ENCODE measurements at regions not wholly inside any gene's neighbourhood (a gene's known extent, or its start where the extent isn't known, plus 50 kb on each side); places are given as distances from the start of the nearest gene placed in this dataset.
"Not testable (repeated sequence)": the region's sequence is repeated elsewhere in the genome, so short reads cannot be mapped to it uniquely, and the experiment has no call there.

- no peak for DNase-seq
- Histone ChIP-seq H4K20me1 (ENCODE audit: insufficient read depth) (no peaks in the 10 kb centered on the region), H3K27ac (ENCODE audit: low read depth in 2 of 2, low read length in 1 of 2) (no peak overlapping the region), H3K4me1 (ENCODE audit: control insufficient read depth in 1 of 2, insufficient read depth in 2 of 2, low read depth in 1 of 2, low read length in 1 of 2) (no peaks in the 10 kb centered on the region), H2AFZ (ENCODE audit: low read depth) (no peak overlapping the region), H3K79me2 (ENCODE audit: insufficient read depth) (no peaks in the 10 kb centered on the region), H3K9me3 (no peaks in the 10 kb centered on the region), H3K27me3 (ENCODE audit: insufficient read depth) (no peaks in the 10 kb centered on the region), H3K36me3 (replicated peaks in 1 of 2; ENCODE audit: control insufficient read depth in 1 of 2, insufficient read depth in 2 of 2, low read length in 1 of 2) (no peaks in the 10 kb centered on the region), H3K4me3 (ENCODE audit: low read depth in 2 of 2, low read length in 1 of 2) (no peak overlapping the region), H3F3A (replicated peaks; ENCODE audit: insufficient read depth) (no peaks in the 10 kb centered on the region), H3K9me2 (no peaks in the 10 kb centered on the region), H3K4me2 (no peak overlapping the region), H3K9ac (no peak overlapping the region)
- CTCF ChIA-PET, result no interaction called here
- POLR2A ChIA-PET, result no interaction called here
- no peak for TF ChIP-seq SMC3 (IDR thresholded peaks at IDR 0.05; ENCODE audit: low read depth, low read length)
- no peak for TF ChIP-seq EP300 (IDR thresholded peaks at IDR 0.05; ENCODE audit: borderline replicate concordance in 1 of 2, low read depth in 1 of 2, low read length in 1 of 2)
- TF ChIP-seq TEAD4 (IDR thresholded peaks at IDR 0.05; ENCODE audit: borderline replicate concordance, insufficient read depth), result no peak
- TF ChIP-seq JUND (IDR thresholded peaks at IDR 0.05), result no peak
- no peak for TF ChIP-seq CHD2 (IDR thresholded peaks at IDR 0.05; ENCODE audit: low read length, partially characterized antibody)
- TF ChIP-seq SIN3A (IDR thresholded peaks at IDR 0.05; ENCODE audit: borderline replicate concordance, low read depth, low read length), result no peak
- no peak for TF ChIP-seq GATA2 (CRISPR knock-in tag; IDR thresholded peaks at IDR 0.05)
- TF ChIP-seq GABPA (IDR thresholded peaks at IDR 0.05; ENCODE audit: low read depth), result no peak
- TF ChIP-seq MEF2A (IDR thresholded peaks at IDR 0.05; ENCODE audit: borderline replicate concordance, low read depth), result no peak
- TF ChIP-seq MAX (IDR thresholded peaks at IDR 0.05; ENCODE audit: low read depth), result no peak
- TF ChIP-seq EZH2phosphoT487 (IDR thresholded peaks at IDR 0.05; ENCODE audit: borderline replicate concordance, low read depth), result no peak
- TF ChIP-seq RCOR1 (IDR thresholded peaks at IDR 0.05; ENCODE audit: low read length), result no peak
- TF ChIP-seq NFIC (IDR thresholded peaks at IDR 0.05; ENCODE audit: borderline replicate concordance), result no peak
- no peak for TF ChIP-seq USF1 (IDR thresholded peaks at IDR 0.05; ENCODE audit: borderline replicate concordance, low read depth)
- TF ChIP-seq TCF12 (IDR thresholded peaks at IDR 0.05), result no peak
Measured at GRCh38 chr9:75814667-75815066, 75.8 kb upstream of the PCSK5 start.

GRCh38 chr9:75820471-75821115 lies 69.9 kb upstream of the PCSK5 start:
- DNase-seq; H3K27ac ChIP-seq (ENCODE audit: low read depth in 2 of 2, low read length in 1 of 2); H3K27me3 ChIP-seq (ENCODE audit: insufficient read depth); H3K4me2 ChIP-seq; H4K20me1 ChIP-seq (ENCODE audit: insufficient read depth); H2AFZ ChIP-seq (ENCODE audit: low read depth); CTCF ChIA-PET; H3K4me3 ChIP-seq (ENCODE audit: low read depth in 2 of 2, low read length in 1 of 2); H3K9me3 ChIP-seq; H3F3A ChIP-seq (replicated peaks; ENCODE audit: insufficient read depth); H3K36me3 ChIP-seq (replicated peaks in 1 of 2; ENCODE audit: control insufficient read depth in 1 of 2, insufficient read depth in 2 of 2, low read length in 1 of 2); POLR2A ChIA-PET; H3K9me2 ChIP-seq; H3K9ac ChIP-seq; H3K4me1 ChIP-seq (ENCODE audit: control insufficient read depth in 1 of 2, insufficient read depth in 2 of 2, low read depth in 1 of 2, low read length in 1 of 2); H3K79me2 ChIP-seq (ENCODE audit: insufficient read depth): not testable (repeated sequence)
- 0% methylated on average over 2 of the region's 2 CpGs for WGBS (ENCODE audit: low lambda C conversion rate)
